Mesenchymal stem cell (in vitro differentiated cells and primary cell): ENCODE measurements at regions not wholly inside any gene's neighbourhood (a gene's known extent, or its start where the extent isn't known, plus 50 kb on each side); places are given as distances from the start of the nearest gene placed in this dataset.

ENCODE experiments used
- DNase-seq: peaks from one replicate; pipeline ENCODE4 v3.0.0-alpha.2; 2013
- H2AFZ ChIP-seq: one replicate; pipeline ENCODE4 v1.6.1; 2013; ENCODE audit warnings: low read depth, mild to moderate bottlenecking, control low read depth, inconsistent platforms, low read length, moderate library complexity
- H2AK5ac ChIP-seq: 2 replicates; pipeline ENCODE4 v1.6.1; 2013; ENCODE audit warnings: low read length, moderate library complexity, mild to moderate bottlenecking, inconsistent platforms; ENCODE audit not compliant: severe bottlenecking
- H2BK120ac ChIP-seq: one replicate; pipeline ENCODE4 v1.6.1; 2013; ENCODE audit warnings: low read depth, mild to moderate bottlenecking, inconsistent platforms, low read length, moderate library complexity
- H2BK12ac ChIP-seq, 2 experiments: one replicate each; pipeline ENCODE4 v1.6.1; 2013; ENCODE audit warnings: inconsistent platforms in 2 of 2, low read length in 2 of 2, mild to moderate bottlenecking in 2 of 2, moderate library complexity in 2 of 2, control low read depth in 1 of 2
- H2BK15ac ChIP-seq: one replicate; pipeline ENCODE4 v1.6.1; 2013; ENCODE audit warnings: mild to moderate bottlenecking, low read depth, inconsistent platforms; ENCODE audit not compliant: poor library complexity, severe bottlenecking
- H2BK5ac ChIP-seq: 2 replicates; pipeline ENCODE4 v1.6.1; 2013; ENCODE audit warnings: low read depth, mild to moderate bottlenecking, low read length, control low read depth, inconsistent platforms; ENCODE audit not compliant: poor library complexity, severe bottlenecking
- H3K14ac ChIP-seq, 2 experiments: one replicate each; pipeline ENCODE4 v1.6.1; 2013; ENCODE audit warnings: inconsistent platforms in 2 of 2, low read length in 2 of 2, control low read depth in 1 of 2, mild to moderate bottlenecking in 1 of 2, moderate library complexity in 1 of 2
- H3K18ac ChIP-seq, 2 experiments: one replicate each; pipeline ENCODE4 v1.6.1; 2013; ENCODE audit warnings: inconsistent platforms in 2 of 2, low read length in 2 of 2, control low read depth in 1 of 2, low read depth in 1 of 2, mild to moderate bottlenecking in 1 of 2
- H3K23ac ChIP-seq, 2 experiments: one replicate each; pipeline ENCODE4 v1.6.1; 2013; ENCODE audit warnings: inconsistent platforms in 2 of 2, low read length in 2 of 2, mild to moderate bottlenecking in 2 of 2, moderate library complexity in 2 of 2, control low read depth in 1 of 2
- H3K27ac ChIP-seq: 2 replicates; pipeline ENCODE4 v1.5.1; 2013; ENCODE audit warnings: mild to moderate bottlenecking, moderate library complexity, low read length, control low read depth, inconsistent platforms; ENCODE audit not compliant: poor library complexity, severe bottlenecking
- H3K27me3 ChIP-seq, 2 experiments: 2 replicates each; pipeline versions ENCODE4 v1.6.1 to v1.7.0; 2013; ENCODE audit warnings: low read length in 2 of 2, mild to moderate bottlenecking in 2 of 2, moderate library complexity in 2 of 2, control low read depth in 1 of 2, inconsistent platforms in 1 of 2; ENCODE audit not compliant: control insufficient read depth in 1 of 2, insufficient read depth in 1 of 2
- H3K36me3 ChIP-seq, 2 experiments: 2 replicates each; pipeline versions ENCODE4 v1.6.1 to v1.7.0; 2013; ENCODE audit warnings: low read length in 2 of 2, control low read depth in 1 of 2, inconsistent platforms in 1 of 2, low read depth in 1 of 2, mild to moderate bottlenecking in 1 of 2; ENCODE audit not compliant: insufficient read depth in 2 of 2, control insufficient read depth in 1 of 2
- H3K4ac ChIP-seq, 2 experiments: one replicate each; pipeline ENCODE4 v1.6.1; 2013; ENCODE audit warnings: inconsistent platforms in 2 of 2, low read length in 2 of 2, mild to moderate bottlenecking in 2 of 2, moderate library complexity in 2 of 2, control low read depth in 1 of 2, low read depth in 1 of 2
- H3K4me1 ChIP-seq: 2 replicates; pipeline ENCODE4 v1.6.1; 2013; ENCODE audit warnings: low read depth, low read length, control low read depth; ENCODE audit not compliant: control insufficient read depth, insufficient read depth
- H3K4me2 ChIP-seq: 2 replicates; pipeline ENCODE4 v1.6.1; 2013; ENCODE audit warnings: low read length, mild to moderate bottlenecking, inconsistent platforms; ENCODE audit not compliant: poor library complexity, severe bottlenecking
- H3K4me3 ChIP-seq, 2 experiments: 2 replicates each; pipeline versions ENCODE4 v1.5.1 to v1.7.0; 2013; ENCODE audit warnings: low read length in 2 of 2, mild to moderate bottlenecking in 2 of 2, control low read depth in 1 of 2, low read depth in 1 of 2; ENCODE audit not compliant: insufficient read depth in 1 of 2
- H3K79me1 ChIP-seq: replicated peaks from 2 replicates; pipeline ENCODE4 v1.6.1; 2013; ENCODE audit warnings: mild to moderate bottlenecking, control low read depth, low read length, inconsistent platforms; ENCODE audit not compliant: poor library complexity, severe bottlenecking
- H3K9ac ChIP-seq: 2 replicates; pipeline ENCODE4 v1.7.0; 2013; ENCODE audit warnings: mild to moderate bottlenecking, low read length, moderate library complexity
- H3K9me3 ChIP-seq: 2 replicates; pipeline ENCODE4 v1.7.0; 2013; ENCODE audit warnings: mild to moderate bottlenecking, low read length; ENCODE audit not compliant: control insufficient read depth
- H4K8ac ChIP-seq: one replicate; pipeline ENCODE4 v1.6.1; 2013; ENCODE audit warnings: inconsistent platforms, mild to moderate bottlenecking, low read length, moderate library complexity
- H4K91ac ChIP-seq: one replicate; pipeline ENCODE4 v1.6.1; 2013; ENCODE audit warnings: mild to moderate bottlenecking, low read length, inconsistent platforms
- WGBS: methylation state at CpG from one replicate; pipeline ENCODE4 v1.1.7; 2013; ENCODE audit warnings: mixed read lengths; 5-methylcytosine and 5-hydroxymethylcytosine counted together

DNA sequence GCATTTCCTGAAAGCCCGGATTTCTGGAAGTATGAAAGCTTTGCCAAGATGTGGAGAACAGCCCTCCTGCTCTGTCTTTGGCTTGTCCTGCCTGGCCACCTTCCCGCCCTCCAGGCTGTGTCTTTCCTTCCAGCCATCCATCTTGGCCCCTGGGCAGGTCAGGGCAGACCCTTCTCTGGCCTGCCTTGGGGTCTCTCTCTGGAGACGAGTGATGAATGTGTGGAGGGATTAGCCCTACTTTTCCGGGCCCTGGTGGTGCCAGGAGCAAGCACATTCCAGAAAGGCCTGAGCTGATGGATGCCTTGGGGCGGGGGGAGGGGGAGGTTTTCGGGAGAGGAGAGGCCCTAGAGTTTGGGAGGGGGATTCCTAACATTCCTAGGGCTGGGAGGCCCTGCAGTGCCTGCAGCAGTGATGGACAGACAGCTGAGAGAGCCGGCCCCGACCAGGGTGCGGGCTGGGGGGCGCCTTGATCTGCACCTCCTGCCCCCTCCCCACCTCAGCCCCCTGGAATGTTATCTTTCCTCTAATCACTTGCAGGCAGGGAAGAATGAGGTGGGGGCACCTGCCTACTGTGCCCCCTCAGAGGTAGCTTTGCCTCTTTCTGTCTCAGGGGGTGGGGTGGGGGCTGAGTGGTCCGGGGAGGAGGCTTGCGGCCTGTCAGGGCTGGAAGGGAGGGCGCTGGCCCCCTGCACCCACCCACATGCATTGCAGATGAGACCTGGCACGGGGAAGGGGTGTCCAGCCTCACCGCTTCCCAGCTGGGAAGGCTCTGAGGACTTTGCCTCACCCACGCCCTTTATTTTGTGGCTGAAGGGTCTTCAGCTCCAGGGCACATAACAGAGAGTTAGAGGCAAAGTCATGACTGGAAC, 156.2 kb downstream of the DDX1 start:
- Histone ChIP-seq H3K14ac (no peak overlapping the region), H2AK5ac (peak overlapping the region; percentile 99), H2BK12ac (no peak overlapping the region), H3K4me2 (no peak overlapping the region), H2AFZ (no peak overlapping the region), H3K36me3 (no peaks in the 10 kb centered on the region), H4K8ac (no peak overlapping the region), H4K91ac (no peak overlapping the region), H3K9ac (no peak overlapping the region), H2BK5ac (peak overlapping the region; percentile 60), H2BK15ac (no peak overlapping the region), H2BK120ac (no peak overlapping the region), H3K18ac (no peak overlapping the region), H3K4me3 (no peak overlapping the region), H3K4me1 (peaks cover 32% of the 10 kb centered on the region), H3K79me1 (no peaks in the 10 kb centered on the region), H3K27ac (no peak overlapping the region), H3K9me3 (no peaks in the 10 kb centered on the region), H3K4ac (no peak overlapping the region), H3K27me3 (peaks cover 0 to 53% of the 10 kb centered on the region in 2 experiments), H3K23ac (no peak overlapping the region)
- 52% methylated on average over 12 of the region's 16 CpGs for WGBS
- DNase-seq: no peak

DNA sequence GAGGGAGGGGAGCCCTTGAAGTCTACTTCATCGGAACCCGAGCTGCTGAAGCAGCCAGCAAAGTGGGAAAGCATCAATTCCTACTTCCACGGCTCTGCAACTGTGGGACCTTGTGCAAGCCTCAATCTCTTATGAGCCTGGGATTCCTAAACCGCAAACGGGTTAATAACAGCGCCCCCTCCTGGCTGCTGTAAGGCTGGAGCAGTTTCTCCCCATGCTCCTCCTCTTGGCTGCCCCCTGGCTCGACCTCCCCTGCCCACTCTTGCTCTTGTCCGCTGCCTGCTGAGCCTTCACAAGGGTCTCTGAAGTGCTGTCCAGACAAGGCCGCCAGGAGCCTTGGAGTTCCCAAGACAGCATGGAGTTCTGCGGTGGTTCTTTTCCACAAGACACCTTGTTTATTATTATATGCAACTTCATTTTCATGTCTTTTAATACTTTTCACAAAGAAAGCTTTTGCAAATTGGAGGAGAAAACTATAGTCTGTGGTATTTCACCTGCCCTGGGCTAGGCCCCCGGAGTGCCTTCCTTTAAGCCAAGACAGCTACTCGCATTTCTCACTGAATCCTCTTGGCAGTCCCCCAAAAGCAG, 157.2 kb downstream of the DDX1 start:
- Histone ChIP-seq H2BK120ac (no peak overlapping the region), H2BK12ac (no peak overlapping the region), H3K36me3 (no peaks in the 10 kb centered on the region), H4K91ac (no peak overlapping the region), H3K18ac (no peak overlapping the region), H2AFZ (no peak overlapping the region), H3K4ac (no peak overlapping the region), H3K14ac (no peak overlapping the region), H2BK5ac (no peak overlapping the region), H3K4me3 (no peak overlapping the region), H3K27me3 (peaks cover 0 to 53% of the 10 kb centered on the region in 2 experiments), H3K79me1 (no peaks in the 10 kb centered on the region), H4K8ac (no peak overlapping the region), H3K9ac (no peak overlapping the region), H3K4me1 (peaks cover 32% of the 10 kb centered on the region), H3K23ac (no peak overlapping the region), H2BK15ac (no peak overlapping the region), H3K27ac (peak overlapping the region; percentile 8), H3K4me2 (no peak overlapping the region), H3K9me3 (no peaks in the 10 kb centered on the region), H2AK5ac (peak overlapping the region; percentile 85)
- 61% methylated on average over 11 of the region's 12 CpGs for WGBS
- peak; percentile 26 for DNase-seq

DNA sequence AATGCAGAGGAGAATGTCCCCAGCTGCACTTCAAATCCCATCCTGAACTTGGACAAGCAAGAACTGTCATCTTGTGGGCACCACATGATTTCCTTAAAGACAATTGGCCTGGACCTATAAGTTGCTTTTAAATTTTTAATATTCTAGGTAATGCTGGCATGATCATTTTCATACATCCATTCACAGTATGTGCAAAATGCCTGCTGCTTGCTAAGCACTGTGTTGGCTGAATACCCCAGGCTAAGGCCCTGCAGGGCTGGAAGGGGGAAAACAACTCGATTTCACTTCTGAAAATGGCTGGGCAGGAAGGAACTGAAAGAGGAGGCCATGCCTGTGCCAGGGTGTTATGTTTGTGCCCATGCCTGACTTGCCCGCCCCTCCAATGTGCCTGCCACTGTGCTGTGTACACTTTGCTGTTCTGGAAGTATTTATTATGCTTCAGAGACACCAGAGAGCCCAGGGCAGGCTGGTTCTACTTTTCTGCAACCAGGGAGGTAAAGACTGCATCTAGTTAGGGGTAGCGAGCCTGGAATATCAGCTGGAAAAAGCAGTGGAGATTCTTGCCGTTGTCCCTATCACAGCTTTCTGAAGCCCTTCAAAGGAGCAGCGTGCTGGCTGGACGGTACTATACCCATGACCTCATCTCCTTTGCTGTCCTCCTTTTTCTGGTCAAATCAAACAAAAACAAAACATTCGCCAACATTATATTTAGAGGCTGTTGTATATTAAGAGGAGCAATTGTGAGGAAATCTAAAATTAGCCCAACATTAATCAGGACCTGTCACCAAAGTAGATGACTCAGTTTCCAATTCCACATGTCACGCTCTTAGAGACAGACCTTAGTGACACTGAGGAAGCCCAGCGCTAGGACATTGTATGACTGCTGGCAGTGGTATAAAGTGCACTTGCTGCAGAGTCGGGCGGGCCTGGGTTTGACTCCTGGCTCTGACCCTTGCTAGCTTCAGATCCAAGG, 158.1 kb downstream of the DDX1 start:
- Histone ChIP-seq H2BK12ac (no peak overlapping the region), H3K4me1 (peaks cover 31% of the 10 kb centered on the region)

More for the DNA sequence above, 158.1 kb downstream of the DDX1 start:
- Histone ChIP-seq H4K8ac (no peak overlapping the region), H3K18ac (no peak overlapping the region), H3K23ac (no peak overlapping the region), H3K4ac (no peak overlapping the region), H3K4me2 (no peak overlapping the region), H3K27ac (no peak overlapping the region), H3K14ac (no peak overlapping the region), H2AK5ac (no peak overlapping the region), H4K91ac (no peak overlapping the region), H2BK120ac (no peak overlapping the region), H2BK5ac (no peak overlapping the region), H3K36me3 (no peaks in the 10 kb centered on the region), H3K27me3 (peaks cover 3 to 48% of the 10 kb centered on the region in 2 experiments), H2BK15ac (no peak overlapping the region), H3K9me3 (no peaks in the 10 kb centered on the region), H3K9ac (no peak overlapping the region), H2AFZ (no peak overlapping the region), H3K79me1 (no peaks in the 10 kb centered on the region), H3K4me3 (no peak overlapping the region)
- DNase-seq: peak; percentile 15
- 65% methylated on average over 8 of the region's 11 CpGs for WGBS
